Activated B cell treated with CpG ODN at 0.5 μM for 24 hours (primary cell): ENCODE measurements at regions not wholly inside any gene's neighbourhood (a gene's known extent, or its start where the extent isn't known, plus 50 kb on each side); places are given as distances from the start of the nearest gene placed in this dataset.
"Not testable (repeated sequence)": the region's sequence is repeated elsewhere in the genome, so short reads cannot be mapped to it uniquely, and the experiment has no call there.

Experiments
- ATAC-seq: fragments of 200-7000 bp; cut with Tn5 transposase; one replicate; pipeline ENCODE4 v1.10.0; 2021; ENCODE audit warnings: low read depth, mild to moderate bottlenecking, moderate library complexity
- CTCF ChIA-PET: fragments of 350-600 bp; sonication (Branson Sonifier 250); formaldehyde crosslinking; loops from one replicate; lab custom pipeline; 2021; ENCODE audit warnings: antibody characterized with exemption; lab: Charles Lee
- POLR2A ChIA-PET: fragments of 350-600 bp; sonication (Branson Sonifier 250); formaldehyde crosslinking; loops from one replicate; lab custom pipeline; 2021; ENCODE audit warnings: antibody characterized with exemption; lab: Charles Lee
- DNase-seq: peaks from one replicate; pipeline ENCODE4 v3.0.0; 2022
- H3K27ac Mint-ChIP-seq: one replicate; pipeline ENCODE4 v1.8.0; 2020; ENCODE audit warnings: mixed read lengths
- H3K27me3 Mint-ChIP-seq: one replicate; pipeline ENCODE4 v1.8.0; 2021; ENCODE audit warnings: mixed read lengths
- H3K36me3 Mint-ChIP-seq: one replicate; pipeline ENCODE4 v1.8.0; 2021; ENCODE audit warnings: low read depth, mixed read lengths
- H3K4me1 Mint-ChIP-seq: one replicate; pipeline ENCODE4 v1.8.0; 2021; ENCODE audit warnings: mixed read lengths
- H3K4me3 Mint-ChIP-seq: one replicate; pipeline ENCODE4 v1.8.0; 2020; ENCODE audit warnings: mild to moderate bottlenecking, mixed read lengths
- H3K9me3 Mint-ChIP-seq: one replicate; pipeline ENCODE4 v1.8.0; 2020; ENCODE audit warnings: mixed read lengths
- intact Hi-C: fragments of 100-400 bp; cut with micrococcal nuclease; formaldehyde crosslinking; loops from one replicate; pipeline ENCODE4 v1.15.1; 2024
- TF ChIP-seq, protein P1 (sequence below): fragments of 200-600 bp; IDR thresholded peaks from one replicate; pipeline ENCODE4 v1.8.0; 2022; ENCODE audit warnings: antibody characterized with exemption, mild to moderate bottlenecking

DNA sequence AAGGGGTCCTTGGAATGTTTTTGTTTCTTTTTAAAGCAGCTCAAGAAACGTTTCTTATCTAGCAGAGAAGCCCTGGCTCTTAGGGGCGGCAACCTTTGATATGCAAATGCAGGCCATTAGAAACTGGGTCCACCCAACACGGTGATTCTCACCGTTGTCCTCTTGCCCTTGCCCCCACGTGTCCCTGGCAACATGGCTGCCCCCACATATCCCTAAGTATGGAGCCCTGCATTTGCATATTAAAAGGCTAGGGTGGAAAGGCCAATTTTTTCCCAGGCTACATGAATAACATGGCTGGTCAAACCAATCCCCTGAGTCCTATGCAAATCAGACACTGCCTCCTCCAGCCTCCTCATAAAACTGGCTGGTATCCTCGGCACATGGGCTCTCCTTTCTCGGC is 230.1 kb upstream of the SPOPL start:
- Mint-ChIP-seq H3K4me1 (no peaks in the 10 kb centered on the region), H3K36me3 (no peaks in the 10 kb centered on the region), H3K4me3 (no peak overlapping the region), H3K9me3 (no peaks in the 10 kb centered on the region), H3K27me3 (no peaks in the 10 kb centered on the region), H3K27ac (no peak overlapping the region)
- ChIA-PET POLR2A (no interaction called here), CTCF (no interaction called here)
- DNase-seq (no peak), ATAC-seq (no peak)
- intact Hi-C loops = no loop called here
- TF ChIP-seq, protein P1, sequence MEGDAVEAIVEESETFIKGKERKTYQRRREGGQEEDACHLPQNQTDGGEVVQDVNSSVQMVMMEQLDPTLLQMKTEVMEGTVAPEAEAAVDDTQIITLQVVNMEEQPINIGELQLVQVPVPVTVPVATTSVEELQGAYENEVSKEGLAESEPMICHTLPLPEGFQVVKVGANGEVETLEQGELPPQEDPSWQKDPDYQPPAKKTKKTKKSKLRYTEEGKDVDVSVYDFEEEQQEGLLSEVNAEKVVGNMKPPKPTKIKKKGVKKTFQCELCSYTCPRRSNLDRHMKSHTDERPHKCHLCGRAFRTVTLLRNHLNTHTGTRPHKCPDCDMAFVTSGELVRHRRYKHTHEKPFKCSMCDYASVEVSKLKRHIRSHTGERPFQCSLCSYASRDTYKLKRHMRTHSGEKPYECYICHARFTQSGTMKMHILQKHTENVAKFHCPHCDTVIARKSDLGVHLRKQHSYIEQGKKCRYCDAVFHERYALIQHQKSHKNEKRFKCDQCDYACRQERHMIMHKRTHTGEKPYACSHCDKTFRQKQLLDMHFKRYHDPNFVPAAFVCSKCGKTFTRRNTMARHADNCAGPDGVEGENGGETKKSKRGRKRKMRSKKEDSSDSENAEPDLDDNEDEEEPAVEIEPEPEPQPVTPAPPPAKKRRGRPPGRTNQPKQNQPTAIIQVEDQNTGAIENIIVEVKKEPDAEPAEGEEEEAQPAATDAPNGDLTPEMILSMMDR = no peak

DNA sequence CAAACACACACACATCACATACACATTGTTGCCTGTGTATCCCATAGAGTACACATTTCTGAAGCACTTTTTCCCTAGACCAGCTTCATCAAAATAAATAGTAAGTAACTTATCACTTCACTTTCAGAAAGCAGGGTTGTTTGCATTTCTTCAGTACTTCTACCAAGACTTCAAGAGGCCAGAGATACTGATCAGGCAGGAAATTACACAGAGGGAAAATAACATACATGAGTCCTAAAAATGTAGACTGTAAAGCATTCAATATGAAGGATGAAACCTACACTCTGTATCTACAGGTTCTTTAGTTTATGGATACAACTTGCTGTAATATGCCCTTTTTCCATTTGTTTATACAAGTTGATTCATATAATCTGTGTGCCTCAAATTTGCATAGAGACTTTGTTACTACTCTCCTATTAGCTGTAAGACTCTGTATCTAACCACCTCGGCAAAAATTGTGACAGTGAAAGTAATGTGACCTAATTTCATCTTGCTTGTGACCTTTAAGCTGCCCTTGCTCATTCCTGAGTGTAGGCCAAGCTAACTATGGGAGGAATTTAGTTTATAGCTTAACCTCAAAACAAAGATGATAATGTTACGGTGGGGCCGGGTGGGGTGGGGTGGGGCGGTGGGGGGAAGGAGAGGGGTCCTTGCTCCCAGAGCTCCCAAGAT is 228.9 kb upstream of the SPOPL start:
- no peaks in the 10 kb centered on the region for H3K9me3 Mint-ChIP-seq
- H3K36me3 Mint-ChIP-seq = no peaks in the 10 kb centered on the region
- intact Hi-C loops = no loop called here
- H3K4me3 Mint-ChIP-seq = no peak overlapping the region
- ATAC-seq (no peak), DNase-seq (no peak)
- TF ChIP-seq, protein P1 = no peak
- no peaks in the 10 kb centered on the region for H3K4me1 Mint-ChIP-seq
- no peak overlapping the region for H3K27ac Mint-ChIP-seq
- POLR2A ChIA-PET = no interaction called here
- CTCF ChIA-PET = no interaction called here
- H3K27me3 Mint-ChIP-seq = no peaks in the 10 kb centered on the region

DNA sequence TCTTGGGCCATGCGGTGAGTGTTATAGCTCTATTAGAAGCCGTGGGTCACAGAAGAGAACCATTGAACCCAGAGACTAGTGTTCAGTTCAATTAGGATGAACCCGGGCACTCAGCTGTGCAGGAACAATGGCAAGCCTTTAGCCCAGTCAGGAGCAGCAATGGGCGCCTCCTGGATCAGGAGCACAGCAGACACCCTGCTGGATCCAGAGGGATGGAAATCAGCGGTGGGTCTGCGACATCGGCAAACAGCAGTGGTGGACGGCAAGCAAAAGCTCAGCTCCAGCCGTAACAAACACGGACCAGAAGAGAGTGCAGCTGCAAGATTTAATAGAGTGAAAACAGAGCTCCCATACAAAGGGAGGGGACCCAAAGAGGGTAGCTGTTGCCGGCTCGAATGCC is 228.3 kb upstream of the SPOPL start:
- H3K36me3 Mint-ChIP-seq, POLR2A ChIA-PET, H3K4me1 Mint-ChIP-seq, DNase-seq, ATAC-seq, H3K27me3 Mint-ChIP-seq, CTCF ChIA-PET, H3K27ac Mint-ChIP-seq, H3K4me3 Mint-ChIP-seq, intact Hi-C loops, H3K9me3 Mint-ChIP-seq: not testable (repeated sequence)

DNA sequence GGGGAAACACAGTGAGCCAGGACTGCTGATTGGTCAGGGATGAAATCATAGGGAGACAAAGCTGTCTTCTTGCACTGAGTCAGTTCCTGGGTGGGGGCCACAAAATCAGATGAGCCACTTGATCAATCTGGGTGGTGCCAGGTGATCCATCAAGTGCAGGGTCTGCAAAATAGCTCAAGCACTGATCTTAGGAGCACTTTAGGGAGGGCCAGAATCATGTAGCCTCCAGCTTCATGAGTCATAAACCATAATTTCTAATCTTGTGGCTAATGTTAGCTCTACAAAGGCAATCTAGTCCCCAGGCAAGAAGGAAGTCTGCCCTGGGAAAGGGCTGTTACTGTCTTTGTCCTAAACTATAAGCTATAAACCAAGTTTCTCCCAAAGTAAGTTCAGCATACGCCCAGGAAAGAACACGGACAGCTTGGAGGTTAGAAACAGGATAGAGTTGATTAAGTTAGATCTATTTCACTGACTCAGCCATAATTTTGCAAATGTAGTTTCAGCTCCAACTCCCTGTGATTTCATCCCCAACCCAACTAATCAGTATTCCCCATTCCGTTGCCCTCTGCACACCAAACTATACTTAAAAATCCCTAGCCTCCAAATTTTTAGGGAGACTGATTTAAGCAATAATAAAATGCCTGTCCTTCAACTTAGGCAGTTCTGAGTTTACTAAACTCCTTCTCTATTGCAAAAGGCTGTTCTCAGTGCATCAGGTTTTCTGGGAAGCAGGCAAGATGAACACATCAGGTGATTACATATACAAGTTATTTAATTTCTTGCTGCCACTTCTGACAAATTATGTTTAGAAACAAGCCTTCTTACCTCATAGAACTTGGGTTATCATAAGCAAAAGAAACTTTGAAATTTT is 226.9 kb upstream of the SPOPL start:
- TF ChIP-seq, protein P1 = no peak
- no peak for ATAC-seq
- no peak overlapping the region for H3K4me3 Mint-ChIP-seq
- no peak overlapping the region for H3K27ac Mint-ChIP-seq
- CTCF ChIA-PET = no interaction called here
- no peak for DNase-seq
- intact Hi-C loops = no loop called here
- no peaks in the 10 kb centered on the region for H3K4me1 Mint-ChIP-seq
- H3K9me3 Mint-ChIP-seq = no peaks in the 10 kb centered on the region
- no peaks in the 10 kb centered on the region for H3K27me3 Mint-ChIP-seq
- POLR2A ChIA-PET = no interaction called here
- no peaks in the 10 kb centered on the region for H3K36me3 Mint-ChIP-seq

DNA sequence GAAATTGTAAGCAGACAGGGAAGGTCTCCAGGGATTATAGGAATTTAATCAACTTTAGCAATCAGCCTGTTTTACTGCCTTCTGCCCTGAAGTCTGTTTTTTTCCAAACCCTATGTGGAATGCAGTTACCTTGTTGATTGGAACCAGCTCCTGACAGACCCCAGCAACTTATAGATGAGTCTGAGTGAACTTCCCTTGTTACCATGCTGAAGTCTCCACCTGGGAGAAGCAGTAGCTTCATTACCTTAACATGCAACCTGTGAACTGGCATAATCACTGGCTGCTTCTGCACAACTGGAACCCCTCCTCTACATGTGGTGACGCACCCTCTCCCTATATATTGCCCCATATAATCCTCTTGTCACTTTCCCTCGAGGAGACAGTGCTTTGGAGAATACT is 226.3 kb upstream of the SPOPL start:
- ATAC-seq (no peak), DNase-seq (no peak)
- ChIA-PET POLR2A (no interaction called here), CTCF (no interaction called here)
- Mint-ChIP-seq H3K27ac (no peak overlapping the region), H3K4me1 (no peaks in the 10 kb centered on the region), H3K4me3 (no peak overlapping the region), H3K36me3 (no peaks in the 10 kb centered on the region), H3K9me3 (no peaks in the 10 kb centered on the region), H3K27me3 (no peaks in the 10 kb centered on the region)
- TF ChIP-seq, protein P1 = no peak
- intact Hi-C loops = no loop called here
